Endothelial cell (in vitro differentiated cells): ENCODE measurements at regions not wholly inside any gene's neighbourhood (a gene's known extent, or its start where the extent isn't known, plus 50 kb on each side); places are given as distances from the start of the nearest gene placed in this dataset.

Experiments
- DNase-seq: peaks from one replicate; pipeline ENCODE4 v3.0.0; 2021; ENCODE audit warnings: low spot score
- H3K27ac Mint-ChIP-seq: one replicate; pipeline ENCODE4 v1.8.0; 2021; ENCODE audit warnings: mixed read lengths, inconsistent platforms; ENCODE audit not compliant: unreplicated experiment
- H3K27me3 Mint-ChIP-seq: one replicate; pipeline ENCODE4 v1.8.0; 2021; ENCODE audit warnings: mild to moderate bottlenecking, moderate library complexity, mixed read lengths, inconsistent platforms; ENCODE audit not compliant: unreplicated experiment
- H3K36me3 Mint-ChIP-seq: one replicate; pipeline ENCODE4 v1.8.0; 2021; ENCODE audit warnings: mild to moderate bottlenecking, low read depth, mixed read lengths, inconsistent platforms; ENCODE audit not compliant: unreplicated experiment
- H3K4me1 Mint-ChIP-seq: one replicate; pipeline ENCODE4 v1.8.0; 2021; ENCODE audit warnings: mild to moderate bottlenecking, mixed read lengths, inconsistent platforms; ENCODE audit not compliant: unreplicated experiment
- H3K4me3 Mint-ChIP-seq: one replicate; pipeline ENCODE4 v1.8.0; 2021; ENCODE audit warnings: mild to moderate bottlenecking, mixed read lengths, inconsistent platforms; ENCODE audit not compliant: unreplicated experiment
- H3K9me3 Mint-ChIP-seq: one replicate; pipeline ENCODE4 v1.8.0; 2021; ENCODE audit warnings: mixed read lengths, inconsistent platforms; ENCODE audit not compliant: unreplicated experiment
- CTCF ChIP-seq: fragments of 200-600 bp; sonication (generic); IDR thresholded peaks from one replicate; pipeline ENCODE4 v1.5.0; 2021; ENCODE audit warnings: antibody characterized with exemption; ENCODE audit not compliant: unreplicated experiment

DNA sequence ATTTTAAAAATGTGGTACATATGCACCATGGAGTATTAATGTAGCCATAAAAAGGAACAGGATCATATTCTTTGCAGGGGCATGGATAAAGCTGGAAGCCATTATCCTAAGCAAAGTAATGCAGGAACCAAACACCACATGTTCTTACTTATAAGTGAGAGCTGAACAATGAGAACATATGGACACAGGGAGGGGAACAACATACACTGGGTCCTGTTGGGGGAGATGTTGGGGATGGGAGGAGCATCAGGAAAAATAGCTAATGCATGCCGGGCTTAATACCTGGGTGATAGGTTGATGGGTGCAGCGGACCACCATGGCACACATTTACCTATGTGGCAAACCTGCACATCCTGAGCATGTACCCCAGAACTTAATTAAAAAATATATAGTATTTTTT is 352.5 kb upstream of the KAZN start:
- no peaks in the 10 kb centered on the region for H3K4me1 Mint-ChIP-seq
- no peaks in the 10 kb centered on the region for H3K9me3 Mint-ChIP-seq
- H3K27ac Mint-ChIP-seq: no peak overlapping the region
- H3K36me3 Mint-ChIP-seq: no peaks in the 10 kb centered on the region
- DNase-seq: no peak
- TF ChIP-seq CTCF: no peak
- no peak overlapping the region for H3K4me3 Mint-ChIP-seq
- H3K27me3 Mint-ChIP-seq: no peaks in the 10 kb centered on the region

GRCh38 chr1:14246471-14246870 is 352.0 kb upstream of the KAZN start:
- no peak for DNase-seq
- no peaks in the 10 kb centered on the region for H3K36me3 Mint-ChIP-seq
- no peaks in the 10 kb centered on the region for H3K27me3 Mint-ChIP-seq
- H3K27ac Mint-ChIP-seq: no peak overlapping the region
- H3K4me3 Mint-ChIP-seq: no peak overlapping the region
- H3K4me1 Mint-ChIP-seq: no peaks in the 10 kb centered on the region
- no peaks in the 10 kb centered on the region for H3K9me3 Mint-ChIP-seq
- no peak for TF ChIP-seq CTCF

DNA sequence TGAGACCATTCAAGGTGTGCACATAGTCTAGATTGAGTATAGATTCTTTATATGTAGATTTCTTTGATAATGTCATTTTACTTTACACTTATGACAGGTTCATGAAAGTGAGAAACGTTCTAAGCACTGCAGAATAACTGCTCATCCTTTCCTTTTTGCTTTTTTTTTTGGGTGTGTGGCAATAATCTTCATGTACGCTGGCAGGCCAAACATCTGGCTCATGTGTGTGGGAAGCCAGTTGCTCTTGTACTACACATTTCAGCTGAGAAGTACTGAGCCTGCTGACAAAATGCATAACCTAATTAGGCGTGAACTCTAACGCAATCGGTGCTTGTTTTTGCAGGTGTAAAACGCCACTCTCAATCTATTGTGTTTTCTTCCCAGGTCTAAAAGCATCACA is 350.8 kb upstream of the KAZN start:
- no peaks in the 10 kb centered on the region for H3K9me3 Mint-ChIP-seq
- H3K4me1 Mint-ChIP-seq: no peaks in the 10 kb centered on the region
- no peaks in the 10 kb centered on the region for H3K27me3 Mint-ChIP-seq
- TF ChIP-seq CTCF: no peak
- no peak overlapping the region for H3K27ac Mint-ChIP-seq
- no peak for DNase-seq
- no peaks in the 10 kb centered on the region for H3K36me3 Mint-ChIP-seq
- H3K4me3 Mint-ChIP-seq: no peak overlapping the region

- H3K4me3 Mint-ChIP-seq: no peak overlapping the region
- H3K36me3 Mint-ChIP-seq: no peaks in the 10 kb centered on the region
These were observed 346.6 kb upstream of the KAZN start for GRCh38 chr1:14251871-14252270.

DNA sequence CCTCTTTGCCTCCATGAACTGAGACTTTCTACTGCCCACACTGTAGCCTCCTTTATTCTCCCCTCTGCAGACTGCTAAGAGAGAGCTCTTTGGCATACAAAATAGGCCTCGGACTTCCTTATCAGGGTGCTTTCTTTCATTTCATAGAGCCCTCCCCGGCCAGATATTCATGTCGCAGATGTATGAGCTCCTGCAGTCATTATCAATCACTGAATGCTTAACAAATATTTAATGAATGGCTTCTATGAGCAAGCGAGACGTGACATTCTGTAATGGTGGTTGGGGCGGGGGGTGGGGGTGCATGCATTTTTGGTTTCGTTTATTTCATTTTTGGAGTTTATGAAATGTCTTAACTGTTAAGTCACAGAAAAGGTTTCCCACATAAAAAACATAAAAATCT is 344.8 kb upstream of the KAZN start:
- DNase-seq: no peak
- peaks cover 8% of the 10 kb centered on the region for H3K4me1 Mint-ChIP-seq
- H3K27ac Mint-ChIP-seq: no peak overlapping the region
- no peak overlapping the region for H3K4me3 Mint-ChIP-seq
- no peaks in the 10 kb centered on the region for H3K36me3 Mint-ChIP-seq
- no peak for TF ChIP-seq CTCF
- no peaks in the 10 kb centered on the region for H3K9me3 Mint-ChIP-seq
- H3K27me3 Mint-ChIP-seq: no peaks in the 10 kb centered on the region

More at GRCh38 chr1:14251871-14252270, 346.6 kb upstream of the KAZN start:
- no peaks in the 10 kb centered on the region for H3K27me3 Mint-ChIP-seq
- no peak for DNase-seq
- H3K9me3 Mint-ChIP-seq: no peaks in the 10 kb centered on the region
- H3K27ac Mint-ChIP-seq: no peak overlapping the region
- peaks cover 8% of the 10 kb centered on the region for H3K4me1 Mint-ChIP-seq
- no peak for TF ChIP-seq CTCF
